Common myeloid progenitor, CD34-positive (primary cell): ENCODE measurements at regions not wholly inside any gene's neighbourhood (a gene's known extent, or its start where the extent isn't known, plus 50 kb on each side); places are given as distances from the start of the nearest gene placed in this dataset.

Source experiments
- CTCF ChIA-PET: fragments of 350-600 bp; sonication (Branson Sonifier 250); formaldehyde crosslinking; loops from one replicate; lab custom pipeline; 2021; ENCODE audit warnings: antibody characterized with exemption; lab: Charles Lee
- POLR2A ChIA-PET: fragments of 350-600 bp; sonication (Branson Sonifier 250); formaldehyde crosslinking; loops from one replicate; lab custom pipeline; 2021; ENCODE audit warnings: antibody characterized with exemption; lab: Charles Lee
- DNase-seq, 3 donors: peaks; one replicate each; pipeline versions ENCODE4 v3.0.0 to v3.0.0-alpha.2; 2013
- H3K27ac ChIP-seq, 2 experiments: 1 replicate in 1 of 2; 2 replicates in 1 of 2; pipeline ENCODE4 v1.7.0; 2013; ENCODE audit warnings: inconsistent platforms in 2 of 2, low read length in 2 of 2, mild to moderate bottlenecking in 2 of 2, low read depth in 1 of 2, moderate library complexity in 1 of 2; ENCODE audit not compliant: severe bottlenecking in 2 of 2, insufficient read depth in 1 of 2, poor library complexity in 1 of 2
- H3K27me3 ChIP-seq, 5 experiments: replicated peaks in 2 of 5; 1 replicate in 3 of 5; 2 replicates in 2 of 5; pipeline versions ENCODE4 v1.6.1 to v1.7.0; 2013; ENCODE audit warnings: low read length in 4 of 5, mild to moderate bottlenecking in 2 of 5, moderate library complexity in 2 of 5, inconsistent platforms in 1 of 5; ENCODE audit not compliant: insufficient read depth in 5 of 5, control insufficient read depth in 4 of 5
- H3K36me3 ChIP-seq, 4 experiments: 1 replicate in 2 of 4; 2 replicates in 2 of 4; pipeline versions ENCODE4 v1.6.1 to v1.7.0; 2013; ENCODE audit warnings: low read length in 3 of 4, control low read depth in 1 of 4, mild to moderate bottlenecking in 1 of 4; ENCODE audit not compliant: control insufficient read depth in 4 of 4, insufficient read depth in 4 of 4
- H3K4me1 ChIP-seq, 4 experiments: 1 replicate in 3 of 4; 2 replicates in 1 of 4; pipeline versions ENCODE4 v1.6.1 to v1.7.1; 2013; ENCODE audit warnings: low read length in 3 of 4, mild to moderate bottlenecking in 3 of 4, control low read depth in 1 of 4, inconsistent platforms in 1 of 4, moderate library complexity in 1 of 4; ENCODE audit not compliant: control insufficient read depth in 4 of 4, insufficient read depth in 4 of 4; ENCODE audit errors: control extremely low read depth in 1 of 4
- H3K4me3 ChIP-seq, 7 experiments: 1 replicate in 4 of 7; 2 replicates in 3 of 7; pipeline versions ENCODE4 v1.5.1 to v1.7.0; 2013; ENCODE audit warnings: mild to moderate bottlenecking in 7 of 7, low read length in 6 of 7, moderate library complexity in 6 of 7, inconsistent platforms in 2 of 7, low read depth in 2 of 7, control low read depth in 1 of 7; ENCODE audit not compliant: insufficient read depth in 4 of 7, control insufficient read depth in 1 of 7; ENCODE audit errors: extremely low read depth in 1 of 7
- H3K9me3 ChIP-seq, 5 experiments: 1 replicate in 4 of 5; 2 replicates in 1 of 5; pipeline versions ENCODE4 v1.6.1 to v1.7.1; 2013; ENCODE audit warnings: low read length in 4 of 5, mild to moderate bottlenecking in 2 of 5, inconsistent platforms in 1 of 5, low read depth in 1 of 5, moderate library complexity in 1 of 5; ENCODE audit not compliant: control insufficient read depth in 4 of 5, insufficient read depth in 2 of 5; ENCODE audit errors: control extremely low read depth in 1 of 5
- WGBS: methylation state at CpG from one replicate; pipeline ENCODE4 v1.1.5; 2013; ENCODE audit not compliant: insufficient coverage; 5-methylcytosine and 5-hydroxymethylcytosine counted together

DNA sequence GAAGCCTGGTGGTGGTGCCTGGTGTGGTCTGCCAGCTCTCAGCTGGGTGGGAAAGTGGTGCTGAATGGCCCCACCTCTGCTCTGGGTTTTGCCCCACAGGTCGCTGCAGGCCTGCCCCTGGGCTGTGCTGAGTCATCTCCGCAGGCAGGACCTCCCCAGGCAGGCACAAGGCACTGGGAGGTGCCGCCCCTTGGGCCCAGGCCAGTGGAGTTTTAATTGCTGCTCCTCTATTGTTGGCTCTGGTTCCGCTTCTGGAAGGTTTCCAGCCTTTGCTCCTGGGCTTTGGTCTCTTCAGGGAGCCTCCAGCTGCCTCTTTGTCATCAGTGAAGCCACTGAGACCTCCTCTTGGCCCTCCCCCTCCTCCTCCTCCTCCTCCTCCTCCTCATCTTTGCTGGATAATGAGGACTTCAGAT lies 180.3 kb upstream of the GRB10 start:
- ChIA-PET POLR2A (no interaction called here), CTCF (interaction anchor here (1.5 to 1.8 kb wide), 2 partner anchors 10 to 47 kb away, joined by 3 to 6 read pairs; no protein-coding TSS in a partner anchor)
- Histone ChIP-seq H3K36me3 (no peaks in the 10 kb centered on the region), H3K4me3 (no peak overlapping the region), H3K27me3 (no peaks in the 10 kb centered on the region), H3K27ac (peak overlapping the region in 1 of 2 experiments; percentile 55), H3K9me3 (peaks cover 0 to 10% (median 4%) of the 10 kb centered on the region in 5 experiments), H3K4me1 (peaks cover 0 to 15% (median 13%) of the 10 kb centered on the region in 4 experiments)
- DNase-seq: peak; percentile 84 to 97 (median 97)
- WGBS: 6% methylated on average over 4 of the region's 4 CpGs

DNA sequence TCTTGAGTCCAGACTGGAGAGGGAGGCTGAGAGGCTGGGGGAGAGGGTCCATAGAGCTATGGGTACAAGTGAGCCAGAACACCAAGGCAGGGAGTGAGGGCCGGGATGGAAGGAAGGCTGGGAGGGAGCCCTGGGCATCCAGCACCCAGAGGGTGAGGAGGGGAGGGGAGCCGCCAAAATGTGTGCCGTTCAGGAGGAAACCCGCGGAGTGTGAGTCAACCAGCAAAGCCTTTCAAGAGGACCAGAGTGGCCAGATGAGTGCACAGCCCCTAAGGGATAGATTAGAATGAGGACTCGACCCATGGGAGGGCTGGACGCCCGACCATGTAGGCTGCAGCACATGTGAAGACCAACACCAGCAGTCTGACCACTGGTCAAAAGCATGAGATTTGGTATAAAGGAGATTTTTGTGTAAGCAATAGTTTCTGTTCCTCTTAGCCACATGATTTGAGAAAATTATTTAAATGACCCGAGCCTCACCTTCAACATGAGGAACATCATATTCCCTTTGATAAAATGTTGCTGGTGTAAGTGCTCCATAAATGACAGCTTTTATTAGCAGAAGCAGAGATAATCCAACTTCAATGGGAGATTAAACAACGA lies 179.7 kb upstream of the GRB10 start:
- 68% methylated on average over 6 of the region's 10 CpGs for WGBS
- Histone ChIP-seq H3K36me3 (no peaks in the 10 kb centered on the region), H3K4me3 (no peak overlapping the region), H3K4me1 (peaks cover 0 to 15% (median 13%) of the 10 kb centered on the region in 4 experiments), H3K9me3 (peaks cover 0 to 6% (median 4%) of the 10 kb centered on the region in 5 experiments), H3K27me3 (no peaks in the 10 kb centered on the region), H3K27ac (peak overlapping the region in 1 of 2 experiments; percentile 55)
- POLR2A ChIA-PET: no interaction called here
- CTCF ChIA-PET: interaction anchor here (1.5 to 1.8 kb wide), 2 partner anchors 9 to 47 kb away, joined by 3 to 6 read pairs; no protein-coding TSS in a partner anchor
- DNase-seq: peak in 2 of 3 donors; percentile 42 to 50

DNA sequence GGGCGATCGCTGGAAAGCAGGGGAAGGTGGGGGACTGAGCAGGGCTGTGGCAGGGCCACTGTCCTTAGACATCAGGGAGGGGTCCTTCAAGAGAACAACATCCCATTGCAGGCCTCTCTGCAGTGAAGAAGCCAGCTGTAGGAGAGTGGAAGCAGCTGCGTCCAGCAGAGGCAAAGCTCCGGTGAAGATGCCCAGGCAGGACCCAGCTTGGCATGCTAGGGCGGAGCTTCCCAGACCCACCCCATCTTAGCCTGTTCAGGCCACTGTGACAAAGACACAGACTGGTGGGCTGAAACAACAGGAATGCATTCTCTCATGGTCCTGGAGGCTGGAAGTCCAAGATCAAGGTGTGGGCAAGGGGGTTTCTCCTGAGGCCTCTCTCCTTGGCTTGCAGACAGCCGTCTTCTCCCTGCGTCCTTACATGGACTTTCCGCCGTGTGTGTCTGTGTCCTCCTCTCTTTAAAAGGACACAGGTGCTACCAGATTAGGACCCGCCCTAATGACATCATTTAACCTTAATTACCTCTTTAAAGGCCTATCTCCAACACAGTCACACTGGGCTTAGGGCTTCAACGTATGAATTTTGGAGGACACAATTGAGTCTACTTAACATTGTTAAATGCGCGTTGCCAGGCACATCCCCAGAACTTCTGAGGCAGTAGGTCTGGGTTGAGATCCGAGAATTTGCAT lies 178.1 kb upstream of the GRB10 start:
- Histone ChIP-seq H3K27me3 (no peaks in the 10 kb centered on the region), H3K36me3 (no peaks in the 10 kb centered on the region), H3K9me3 (peaks cover 0 to 3% (median 0%) of the 10 kb centered on the region in 5 experiments), H3K4me1 (peaks cover 0 to 15% (median 13%) of the 10 kb centered on the region in 4 experiments), H3K4me3 (no peak overlapping the region), H3K27ac (no peak overlapping the region)
- ChIA-PET POLR2A (no interaction called here), CTCF (no interaction called here)
- no peak for DNase-seq
- 94% methylated on average over 10 of the region's 14 CpGs for WGBS

DNA sequence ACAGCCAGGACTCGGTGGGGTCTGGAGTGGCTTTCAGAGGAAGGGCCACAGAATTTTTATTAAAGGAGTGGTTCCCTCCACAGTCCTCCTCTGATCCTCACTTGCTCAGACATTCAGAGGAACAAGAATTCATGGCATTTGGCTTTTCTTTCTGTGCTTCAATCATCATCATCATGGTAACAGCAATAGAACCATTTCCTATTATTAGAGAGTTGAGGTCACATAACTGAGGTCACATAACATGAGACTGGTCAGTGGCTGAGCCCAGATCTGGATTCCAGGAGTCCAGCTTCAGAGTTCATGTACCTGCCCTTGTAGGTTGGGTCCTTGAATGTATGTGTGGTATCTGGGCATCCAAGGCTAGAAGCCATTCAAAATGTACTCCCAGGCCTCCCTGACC lies 177.3 kb upstream of the GRB10 start:
- H3K4me3 ChIP-seq: no peak overlapping the region
- WGBS: no CpG with 5 or more reads among the region's 1 CpG
- no peak for DNase-seq
- H3K36me3 ChIP-seq: no peaks in the 10 kb centered on the region
- H3K4me1 ChIP-seq: peaks cover 0 to 16% (median 13%) of the 10 kb centered on the region in 4 experiments
- POLR2A ChIA-PET: no interaction called here
- H3K27me3 ChIP-seq: no peaks in the 10 kb centered on the region
- H3K27ac ChIP-seq: no peak overlapping the region
- CTCF ChIA-PET: no interaction called here
- no peaks in the 10 kb centered on the region for H3K9me3 ChIP-seq

DNA sequence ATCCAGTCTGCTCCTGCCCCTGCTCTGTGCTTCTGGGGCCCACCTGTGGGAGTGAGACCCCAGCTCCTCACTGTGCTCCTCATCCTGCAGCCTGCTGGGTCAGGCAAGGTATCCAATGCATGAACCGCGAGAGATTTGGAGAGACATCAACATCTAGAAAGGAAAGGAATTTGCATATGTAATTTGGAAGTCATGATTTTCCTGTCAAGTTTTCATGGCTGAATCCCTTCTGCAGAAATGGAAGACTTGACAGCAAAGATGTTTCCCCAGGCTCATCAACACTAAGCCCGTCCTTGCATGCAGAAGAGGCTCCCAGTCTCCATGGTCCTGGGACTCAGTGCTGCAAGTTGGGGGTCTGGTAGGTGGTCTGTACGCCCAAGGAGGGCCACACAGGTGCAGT lies 176.9 kb upstream of the GRB10 start:
- 100% methylated on average over 4 of the region's 4 CpGs for WGBS
- ChIA-PET CTCF (no interaction called here), POLR2A (no interaction called here)
- no peaks in the 10 kb centered on the region for H3K27me3 ChIP-seq
- H3K4me3 ChIP-seq: no peak overlapping the region
- DNase-seq: no peak
- no peaks in the 10 kb centered on the region for H3K9me3 ChIP-seq
- no peaks in the 10 kb centered on the region for H3K36me3 ChIP-seq
- peaks cover 0 to 20% (median 17%) of the 10 kb centered on the region in 4 experiments for H3K4me1 ChIP-seq
- no peak overlapping the region for H3K27ac ChIP-seq

DNA sequence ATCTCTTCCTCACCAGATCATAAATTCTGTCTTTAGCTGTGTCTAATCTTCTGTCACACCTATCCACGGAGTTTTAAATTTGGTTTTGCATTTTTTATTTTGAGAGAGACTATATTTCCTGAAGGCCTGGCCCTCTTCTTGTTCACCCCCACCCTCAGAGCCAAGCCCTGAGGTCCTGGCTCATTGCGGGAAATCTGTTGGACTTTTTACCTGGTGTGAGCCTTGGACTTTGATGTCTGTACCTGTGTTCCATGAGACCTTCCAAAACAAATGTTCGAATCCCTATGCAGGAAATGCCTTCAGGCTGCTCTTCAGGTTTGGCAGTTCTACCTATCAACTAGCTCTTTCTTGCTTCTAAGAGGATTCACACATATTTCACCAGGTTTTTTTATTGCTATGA lies 175.2 kb upstream of the GRB10 start:
- Histone ChIP-seq H3K36me3 (no peaks in the 10 kb centered on the region), H3K4me3 (no peak overlapping the region), H3K9me3 (no peaks in the 10 kb centered on the region), H3K4me1 (peaks cover 0 to 27% (median 17%) of the 10 kb centered on the region in 4 experiments), H3K27ac (no peak overlapping the region), H3K27me3 (no peaks in the 10 kb centered on the region)
- ChIA-PET CTCF (no interaction called here), POLR2A (interaction anchor here (0.7 kb wide), 1 partner anchor 209 kb away, joined by 7 read pairs; no protein-coding TSS in a partner anchor)
- no peak for DNase-seq
- WGBS: 100% methylated on average over 2 of the region's 3 CpGs

DNA sequence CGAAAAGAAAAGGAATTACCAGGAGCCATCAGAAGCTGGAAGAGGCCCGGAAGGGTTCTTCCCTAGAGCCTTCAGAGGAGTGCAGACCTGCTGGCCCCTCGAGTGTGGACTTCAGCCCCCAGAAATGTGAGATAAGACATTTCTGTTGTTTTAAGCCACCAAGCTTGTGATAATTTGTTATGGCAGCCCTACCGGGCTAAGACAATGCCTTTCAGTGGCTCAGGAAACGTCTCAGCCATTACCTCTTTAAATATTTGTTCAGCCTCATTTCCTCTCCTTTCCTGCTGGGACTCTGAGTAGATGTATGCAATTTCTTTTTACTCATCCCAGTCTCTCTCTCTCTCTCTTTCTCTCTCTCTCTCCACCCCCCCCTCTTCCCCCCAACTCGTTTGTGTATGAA lies 174.7 kb upstream of the GRB10 start:
- Histone ChIP-seq H3K4me3 (no peak overlapping the region), H3K9me3 (no peaks in the 10 kb centered on the region), H3K27ac (no peak overlapping the region), H3K4me1 (peaks cover 0 to 23% (median 12%) of the 10 kb centered on the region in 4 experiments), H3K27me3 (no peaks in the 10 kb centered on the region), H3K36me3 (no peaks in the 10 kb centered on the region)
- POLR2A ChIA-PET: interaction anchor here (0.7 kb wide), 1 partner anchor 209 kb away, joined by 7 read pairs; no protein-coding TSS in a partner anchor
- CTCF ChIA-PET: interaction anchor here (0.9 kb wide), 1 partner anchor 10 kb away, joined by 3 read pairs; no protein-coding TSS in a partner anchor
- WGBS: 95% methylated on average over 5 of the region's 6 CpGs
- DNase-seq: no peak
